Left ventricle myocardium inferior (tissue), 1 donor: ENCODE measurements at regions not wholly inside any gene's neighbourhood (a gene's known extent, or its start where the extent isn't known, plus 50 kb on each side); places are given as distances from the start of the nearest gene placed in this dataset.

Experiments used
- DNase-seq: peaks from one replicate; pipeline ENCODE4 v3.0.0-alpha.2; 2020
- H3K27ac ChIP-seq: fragments of 200-600 bp; replicated peaks from 2 replicates; pipeline ENCODE4 v1.8.0; 2021
- H3K27me3 ChIP-seq: fragments of 200-600 bp; 2 replicates; pipeline ENCODE4 v1.8.0; 2021; ENCODE audit warnings: low read depth
- H3K36me3 ChIP-seq: fragments of 200-600 bp; 2 replicates; pipeline ENCODE4 v1.8.0; 2021
- H3K4me1 ChIP-seq: fragments of 200-600 bp; 2 replicates; pipeline ENCODE4 v1.8.0; 2021
- H3K4me3 ChIP-seq: fragments of 200-600 bp; 2 replicates; pipeline ENCODE4 v1.8.0; 2021; ENCODE audit warnings: mild to moderate bottlenecking, moderate library complexity
- H3K9me3 ChIP-seq: fragments of 200-600 bp; replicated peaks from 2 replicates; pipeline ENCODE4 v1.8.0; 2021
- intact Hi-C: fragments of 100-400 bp; cut with micrococcal nuclease; formaldehyde crosslinking; loops from one replicate; pipeline ENCODE4 v1.11.0; 2022
- TF ChIP-seq, protein P1 (sequence below): fragments of 200-600 bp; IDR thresholded peaks from 2 replicates; pipeline ENCODE4 v1.8.0; 2021; ENCODE audit warnings: antibody characterized with exemption, mild to moderate bottlenecking, borderline replicate concordance
- donor health status: DM: no; HTN: yes; CAD: no; lungs with severe emphysema.

DNA sequence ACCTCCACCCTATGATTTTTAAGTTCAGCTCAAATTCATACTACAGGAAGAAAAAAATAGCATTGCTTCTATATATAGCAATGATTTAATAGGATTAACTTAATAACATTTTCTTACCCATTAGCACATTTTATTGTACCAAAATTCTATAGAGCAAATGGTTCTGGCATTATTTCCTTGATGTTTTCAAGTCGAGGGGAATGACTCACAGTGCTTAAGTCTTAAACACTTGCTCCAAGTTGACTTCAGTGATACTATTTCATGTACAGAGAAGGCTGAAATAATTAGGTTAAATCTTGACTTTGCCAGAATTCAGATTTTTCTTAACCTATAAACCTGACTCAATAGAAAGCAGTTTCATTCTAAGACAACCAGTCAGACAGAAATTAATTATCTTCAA, 1133.8 kb downstream of the SORCS3 start:
- no peaks in the 10 kb centered on the region for H3K27me3 ChIP-seq
- H3K27ac ChIP-seq: no peak overlapping the region
- no peaks in the 10 kb centered on the region for H3K9me3 ChIP-seq
- intact Hi-C loops: no loop called here
- TF ChIP-seq, protein P1, sequence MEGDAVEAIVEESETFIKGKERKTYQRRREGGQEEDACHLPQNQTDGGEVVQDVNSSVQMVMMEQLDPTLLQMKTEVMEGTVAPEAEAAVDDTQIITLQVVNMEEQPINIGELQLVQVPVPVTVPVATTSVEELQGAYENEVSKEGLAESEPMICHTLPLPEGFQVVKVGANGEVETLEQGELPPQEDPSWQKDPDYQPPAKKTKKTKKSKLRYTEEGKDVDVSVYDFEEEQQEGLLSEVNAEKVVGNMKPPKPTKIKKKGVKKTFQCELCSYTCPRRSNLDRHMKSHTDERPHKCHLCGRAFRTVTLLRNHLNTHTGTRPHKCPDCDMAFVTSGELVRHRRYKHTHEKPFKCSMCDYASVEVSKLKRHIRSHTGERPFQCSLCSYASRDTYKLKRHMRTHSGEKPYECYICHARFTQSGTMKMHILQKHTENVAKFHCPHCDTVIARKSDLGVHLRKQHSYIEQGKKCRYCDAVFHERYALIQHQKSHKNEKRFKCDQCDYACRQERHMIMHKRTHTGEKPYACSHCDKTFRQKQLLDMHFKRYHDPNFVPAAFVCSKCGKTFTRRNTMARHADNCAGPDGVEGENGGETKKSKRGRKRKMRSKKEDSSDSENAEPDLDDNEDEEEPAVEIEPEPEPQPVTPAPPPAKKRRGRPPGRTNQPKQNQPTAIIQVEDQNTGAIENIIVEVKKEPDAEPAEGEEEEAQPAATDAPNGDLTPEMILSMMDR: no peak
- H3K4me1 ChIP-seq: no peaks in the 10 kb centered on the region
- H3K4me3 ChIP-seq: no peak overlapping the region
- no peaks in the 10 kb centered on the region for H3K36me3 ChIP-seq
- DNase-seq: no peak

DNA sequence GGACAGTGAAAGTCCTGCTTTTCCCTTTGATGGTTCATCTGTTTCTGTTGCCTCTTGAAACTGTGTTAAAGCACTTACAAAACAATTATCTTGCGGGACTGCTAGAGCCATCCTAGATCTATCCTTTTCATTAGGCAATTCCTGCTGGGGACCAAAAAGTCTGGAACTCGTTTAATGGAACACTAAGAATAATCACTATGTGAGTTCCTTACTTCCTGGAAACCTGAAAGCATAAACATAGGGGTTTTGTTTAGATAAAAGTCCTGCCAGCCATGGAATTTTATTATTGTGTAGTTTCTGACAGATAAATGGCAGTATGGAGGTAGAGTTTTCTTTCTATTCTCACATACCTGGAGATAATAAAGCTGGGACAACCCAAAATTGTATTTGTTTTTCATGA, 1133.3 kb downstream of the SORCS3 start:
- DNase-seq: no peak
- no peaks in the 10 kb centered on the region for H3K9me3 ChIP-seq
- intact Hi-C loops: no loop called here
- no peaks in the 10 kb centered on the region for H3K36me3 ChIP-seq
- H3K27ac ChIP-seq: no peak overlapping the region
- TF ChIP-seq, protein P1: no peak
- no peaks in the 10 kb centered on the region for H3K27me3 ChIP-seq
- H3K4me1 ChIP-seq: no peaks in the 10 kb centered on the region
- no peak overlapping the region for H3K4me3 ChIP-seq

DNA sequence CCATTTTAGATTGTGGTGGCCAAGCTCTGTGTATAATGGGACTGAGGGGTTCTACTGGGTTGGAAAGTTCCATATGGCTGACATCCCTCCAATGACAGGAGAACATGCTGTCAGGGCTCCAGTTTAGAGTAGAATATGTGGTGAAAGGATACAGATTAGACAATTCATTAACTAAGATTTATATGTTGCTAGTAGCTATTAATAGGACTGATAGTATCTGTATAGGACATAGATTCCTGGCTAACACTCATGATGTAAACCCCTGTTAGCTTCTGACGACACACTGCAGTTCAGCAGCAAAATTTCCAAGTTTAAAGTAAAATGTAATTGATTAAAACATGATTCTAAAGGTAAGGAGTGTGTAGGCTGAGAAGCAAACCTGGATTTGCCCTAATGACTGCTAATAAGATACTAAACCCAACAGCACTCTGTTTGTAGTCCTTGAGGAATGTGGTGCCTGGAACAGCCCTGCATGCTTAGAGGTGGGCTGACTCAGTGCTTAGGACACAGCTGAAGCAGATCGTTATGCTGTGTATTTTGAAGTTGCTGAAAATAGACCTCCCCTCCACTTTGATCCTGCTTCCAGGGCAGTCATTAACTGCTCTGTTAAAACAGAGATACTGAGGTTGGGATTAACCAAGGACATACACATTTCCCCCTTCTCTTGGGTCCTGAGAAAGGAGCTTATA, 1129.6 kb downstream of the SORCS3 start:
- intact Hi-C loops: no loop called here
- TF ChIP-seq, protein P1: no peak
- Histone ChIP-seq H3K4me1 (no peaks in the 10 kb centered on the region), H3K36me3 (no peaks in the 10 kb centered on the region), H3K27ac (no peak overlapping the region), H3K27me3 (no peaks in the 10 kb centered on the region), H3K9me3 (no peaks in the 10 kb centered on the region), H3K4me3 (no peak overlapping the region)
- DNase-seq: no peak

DNA sequence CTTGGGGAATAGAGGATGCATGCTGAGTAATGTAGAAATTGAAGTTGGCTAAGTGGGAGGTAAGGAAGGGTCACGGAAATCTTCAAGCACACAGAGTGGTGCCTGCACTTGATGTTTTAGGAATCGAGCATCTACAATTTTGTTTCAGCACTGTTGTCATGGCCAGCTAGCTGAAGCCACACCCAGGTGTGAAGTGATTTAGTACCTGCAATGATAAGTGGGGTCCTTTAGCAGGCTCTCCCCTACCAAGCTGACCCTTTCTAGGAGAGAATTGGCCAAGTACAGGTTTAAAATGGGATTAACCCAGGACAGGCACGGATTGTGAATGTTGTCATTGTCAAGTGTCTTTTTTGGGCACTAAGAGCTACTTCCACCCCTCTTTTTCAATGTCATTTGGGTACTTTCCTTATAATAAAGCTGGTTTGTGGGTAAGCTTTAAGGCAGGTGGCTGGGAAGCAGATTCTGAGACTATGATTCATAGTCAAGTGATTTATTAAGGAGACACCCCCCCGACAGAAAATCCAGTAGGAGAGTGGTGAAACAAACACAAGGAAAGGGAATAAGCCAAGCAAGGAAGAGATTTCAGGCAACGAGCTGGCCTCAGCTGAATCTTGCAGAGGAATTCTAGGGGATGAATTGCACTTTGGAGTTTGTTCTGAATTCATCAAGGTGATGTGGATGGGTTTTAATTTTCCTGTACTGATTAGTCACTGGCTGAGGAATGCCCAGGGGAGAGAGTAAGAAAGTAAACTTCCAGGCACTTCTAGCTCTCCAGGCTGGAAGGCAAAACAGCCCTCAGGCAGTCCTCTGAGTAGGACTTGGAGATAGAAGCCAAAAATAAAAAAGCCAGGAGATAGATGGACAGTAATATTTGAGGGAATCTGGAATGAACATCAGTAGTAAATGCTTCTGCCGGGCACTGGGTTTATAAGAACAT, 1128.4 kb downstream of the SORCS3 start:
- no peak overlapping the region for H3K27ac ChIP-seq
- TF ChIP-seq, protein P1: no peak
- H3K4me1 ChIP-seq: no peaks in the 10 kb centered on the region
- H3K9me3 ChIP-seq: no peaks in the 10 kb centered on the region
- H3K27me3 ChIP-seq: no peaks in the 10 kb centered on the region
- intact Hi-C loops: no loop called here
- no peaks in the 10 kb centered on the region for H3K36me3 ChIP-seq
- DNase-seq: no peak
- H3K4me3 ChIP-seq: no peak overlapping the region

DNA sequence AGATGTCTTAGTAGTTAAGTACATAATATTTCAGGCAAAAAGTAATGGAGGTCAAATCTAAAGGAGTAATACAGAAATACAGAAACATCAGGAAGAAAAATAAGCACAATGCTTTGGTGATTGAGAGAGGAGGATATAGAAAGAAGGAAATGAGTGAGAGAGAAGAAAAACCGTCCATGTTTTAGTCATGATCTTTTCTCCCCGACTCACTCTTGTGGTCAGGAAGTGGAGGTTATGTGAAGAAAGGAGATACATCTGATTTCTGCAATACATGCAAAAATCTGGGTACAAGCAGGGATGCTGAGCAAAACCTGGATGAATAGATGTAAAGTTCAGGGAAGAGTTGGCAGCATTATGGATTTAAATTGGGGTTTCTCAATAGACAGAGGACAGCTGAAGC, 1122.5 kb downstream of the SORCS3 start:
- TF ChIP-seq, protein P1: no peak
- H3K27ac ChIP-seq: no peak overlapping the region
- intact Hi-C loops: no loop called here
- H3K9me3 ChIP-seq: no peaks in the 10 kb centered on the region
- no peaks in the 10 kb centered on the region for H3K4me1 ChIP-seq
- no peaks in the 10 kb centered on the region for H3K27me3 ChIP-seq
- no peaks in the 10 kb centered on the region for H3K36me3 ChIP-seq
- DNase-seq: no peak
- H3K4me3 ChIP-seq: no peak overlapping the region
